Kidney epithelial cell (primary cell): ENCODE measurements at regions not wholly inside any gene's neighbourhood (a gene's known extent, or its start where the extent isn't known, plus 50 kb on each side); places are given as distances from the start of the nearest gene placed in this dataset.
"Not testable (repeated sequence)": the region's sequence is repeated elsewhere in the genome, so short reads cannot be mapped to it uniquely, and the experiment has no call there.

Experiments
- DNase-seq: peaks from one replicate; pipeline ENCODE4 v3.0.0-alpha.2; 2010; ENCODE audit warnings: low read depth
- H3K27me3 ChIP-seq: 2 replicates; pipeline ENCODE4 v1.6.0; 2011; ENCODE audit warnings: low read length; ENCODE audit not compliant: control insufficient read depth, insufficient read depth
- H3K36me3 ChIP-seq: 2 replicates; pipeline ENCODE4 v1.5.1; 2011; ENCODE audit warnings: low read length; ENCODE audit not compliant: control insufficient read depth, insufficient read depth
- H3K4me3 ChIP-seq: 2 replicates; pipeline ENCODE4 v1.5.1; 2011; ENCODE audit warnings: low read depth, mild to moderate bottlenecking, control low read depth, low read length
- CTCF ChIP-seq: IDR thresholded peaks from 2 replicates; pipeline ENCODE4 v1.5.1; 2011; ENCODE audit warnings: mild to moderate bottlenecking, moderate library complexity, low read length, control low read depth, inconsistent platforms; ENCODE audit not compliant: insufficient read depth, poor library complexity, severe bottlenecking

GRCh38 chrX:65866146-65866545 is 173.7 kb downstream of the VSIG4 start:
- H3K36me3 ChIP-seq, result no peaks in the 10 kb centered on the region
- H3K4me3 ChIP-seq, result no peak overlapping the region
- H3K27me3 ChIP-seq, result no peaks in the 10 kb centered on the region
- DNase-seq, result no peak
- no peak for TF ChIP-seq CTCF

GRCh38 chrX:65862638-65863037 is 177.2 kb downstream of the VSIG4 start:
- DNase-seq, result no peak
- H3K4me3 ChIP-seq, result no peak overlapping the region
- H3K27me3 ChIP-seq, result no peaks in the 10 kb centered on the region
- H3K36me3 ChIP-seq, result no peaks in the 10 kb centered on the region
- TF ChIP-seq CTCF, result no peak

- no peaks in the 10 kb centered on the region for H3K27me3 ChIP-seq
- TF ChIP-seq CTCF, result no peak
- DNase-seq, result no peak
Measured at GRCh38 chrX:65859299-65859698, 180.6 kb downstream of the VSIG4 start.

GRCh38 chrX:65854437-65854836 is 185.4 kb downstream of the VSIG4 start:
- not testable (repeated sequence) for H3K4me3 ChIP-seq, H3K27me3 ChIP-seq, DNase-seq, H3K36me3 ChIP-seq

More at GRCh38 chrX:65859299-65859698, 180.6 kb downstream of the VSIG4 start:
- H3K4me3 ChIP-seq, result no peak overlapping the region
- H3K36me3 ChIP-seq, result no peaks in the 10 kb centered on the region

- DNase-seq, H3K4me3 ChIP-seq: not testable (repeated sequence)
Measured at GRCh38 chrX:65851306-65851705, 183.9 kb downstream of the MSN start.

GRCh38 chrX:65850821-65851220 is 183.4 kb downstream of the MSN start:
- DNase-seq, H3K36me3 ChIP-seq, H3K27me3 ChIP-seq, H3K4me3 ChIP-seq: not testable (repeated sequence)

More at GRCh38 chrX:65851306-65851705, 183.9 kb downstream of the MSN start:
- not testable (repeated sequence) for H3K36me3 ChIP-seq, H3K27me3 ChIP-seq

- Histone ChIP-seq H3K27me3 (no peaks in the 10 kb centered on the region), H3K36me3 (no peaks in the 10 kb centered on the region), H3K4me3 (no peak overlapping the region)
- DNase-seq, result no peak
- TF ChIP-seq CTCF, result no peak
Measured at GRCh38 chrX:65846974-65847373, 179.5 kb downstream of the MSN start.

- no peak for TF ChIP-seq CTCF
- no peak for DNase-seq
- H3K36me3 ChIP-seq, result no peaks in the 10 kb centered on the region
- no peaks in the 10 kb centered on the region for H3K27me3 ChIP-seq
- no peak overlapping the region for H3K4me3 ChIP-seq
Measured at GRCh38 chrX:65841263-65841662, 173.8 kb downstream of the MSN start.
